Loucy (cell line): ENCODE measurements at regions not wholly inside any gene's neighbourhood (a gene's known extent, or its start where the extent isn't known, plus 50 kb on each side); places are given as distances from the start of the nearest gene placed in this dataset.

Source experiments
- CTCF ChIP-seq: fragments of 200-600 bp; sonication (generic); conservative IDR thresholded peaks from 2 replicates; pipeline ENCODE4 v1.5.1; 2014; ENCODE audit warnings: mild to moderate bottlenecking, antibody characterized with exemption, low read length
- EZH2phosphoT487 ChIP-seq: fragments of 200-600 bp; IDR thresholded peaks from 2 replicates; pipeline ENCODE4 v1.6.1; 2018; ENCODE audit warnings: antibody characterized with exemption, mild to moderate bottlenecking, moderate library complexity, borderline replicate concordance

- no peak for TF ChIP-seq CTCF
- no peak for TF ChIP-seq EZH2phosphoT487
Measured at GRCh38 chr7:145123502-145123901, 287.6 kb upstream of the TPK1 start.
